Neural progenitor cell (in vitro differentiated cells): ENCODE measurements at regions not wholly inside any gene's neighbourhood (a gene's known extent, or its start where the extent isn't known, plus 50 kb on each side); places are given as distances from the start of the nearest gene placed in this dataset.

Source experiments
- EZH2 ChIP-seq: fragments of 200-600 bp; sonication (generic); IDR thresholded peaks from 2 replicates; pipeline ENCODE4 v1.6.1; 2017; ENCODE audit warnings: antibody characterized with exemption, mild to moderate bottlenecking, moderate library complexity
- EZH2phosphoT487 ChIP-seq: fragments of 200-600 bp; sonication (generic); IDR thresholded peaks from 2 replicates; pipeline ENCODE4 v1.6.1; 2017; ENCODE audit warnings: antibody characterized with exemption
- TF ChIP-seq, protein P1 (sequence below): fragments of 200-600 bp; sonication (generic); IDR thresholded peaks from 2 replicates; pipeline ENCODE4 v1.5.1; 2017; ENCODE audit warnings: antibody characterized with exemption, mild to moderate bottlenecking

GRCh38 chr4:108411836-108412235, 208.5 kb upstream of the RPL34 start:
- TF ChIP-seq, protein P1, sequence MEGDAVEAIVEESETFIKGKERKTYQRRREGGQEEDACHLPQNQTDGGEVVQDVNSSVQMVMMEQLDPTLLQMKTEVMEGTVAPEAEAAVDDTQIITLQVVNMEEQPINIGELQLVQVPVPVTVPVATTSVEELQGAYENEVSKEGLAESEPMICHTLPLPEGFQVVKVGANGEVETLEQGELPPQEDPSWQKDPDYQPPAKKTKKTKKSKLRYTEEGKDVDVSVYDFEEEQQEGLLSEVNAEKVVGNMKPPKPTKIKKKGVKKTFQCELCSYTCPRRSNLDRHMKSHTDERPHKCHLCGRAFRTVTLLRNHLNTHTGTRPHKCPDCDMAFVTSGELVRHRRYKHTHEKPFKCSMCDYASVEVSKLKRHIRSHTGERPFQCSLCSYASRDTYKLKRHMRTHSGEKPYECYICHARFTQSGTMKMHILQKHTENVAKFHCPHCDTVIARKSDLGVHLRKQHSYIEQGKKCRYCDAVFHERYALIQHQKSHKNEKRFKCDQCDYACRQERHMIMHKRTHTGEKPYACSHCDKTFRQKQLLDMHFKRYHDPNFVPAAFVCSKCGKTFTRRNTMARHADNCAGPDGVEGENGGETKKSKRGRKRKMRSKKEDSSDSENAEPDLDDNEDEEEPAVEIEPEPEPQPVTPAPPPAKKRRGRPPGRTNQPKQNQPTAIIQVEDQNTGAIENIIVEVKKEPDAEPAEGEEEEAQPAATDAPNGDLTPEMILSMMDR: no peak
- TF ChIP-seq EZH2phosphoT487: no peak
- TF ChIP-seq EZH2: no peak
